GM12873 (cell line): ENCODE measurements at regions not wholly inside any gene's neighbourhood (a gene's known extent, or its start where the extent isn't known, plus 50 kb on each side); places are given as distances from the start of the nearest gene placed in this dataset.

Experiments used
- TF ChIP-seq, protein P1 (sequence below): IDR thresholded peaks from 2 replicates; pipeline ENCODE4 v1.5.1; 2012; ENCODE audit warnings: low read depth, mild to moderate bottlenecking, moderate library complexity, low read length, control low read depth; ENCODE audit not compliant: insufficient read depth; ENCODE audit errors: missing control alignments

DNA sequence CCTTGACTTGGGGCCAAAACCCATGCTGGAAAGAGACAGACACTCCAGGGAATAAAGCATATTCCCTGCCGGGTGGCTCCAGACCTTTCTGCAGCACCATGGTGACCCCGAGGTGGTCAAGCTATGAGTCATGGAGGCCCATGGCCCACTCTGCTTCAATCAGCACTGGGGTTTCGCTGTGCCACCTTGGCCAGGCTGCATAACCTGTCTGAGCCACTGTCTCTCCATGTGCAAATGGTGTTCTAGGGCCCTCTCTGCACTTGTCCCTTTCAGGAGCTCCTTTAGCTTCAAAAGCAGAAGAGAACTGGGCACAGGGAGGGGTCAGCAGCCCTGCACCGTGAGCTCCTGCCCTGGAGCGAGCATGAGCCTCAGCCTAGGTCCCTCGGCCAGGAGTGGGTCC is 410.1 kb downstream of the SHANK2 start:
- TF ChIP-seq, protein P1, sequence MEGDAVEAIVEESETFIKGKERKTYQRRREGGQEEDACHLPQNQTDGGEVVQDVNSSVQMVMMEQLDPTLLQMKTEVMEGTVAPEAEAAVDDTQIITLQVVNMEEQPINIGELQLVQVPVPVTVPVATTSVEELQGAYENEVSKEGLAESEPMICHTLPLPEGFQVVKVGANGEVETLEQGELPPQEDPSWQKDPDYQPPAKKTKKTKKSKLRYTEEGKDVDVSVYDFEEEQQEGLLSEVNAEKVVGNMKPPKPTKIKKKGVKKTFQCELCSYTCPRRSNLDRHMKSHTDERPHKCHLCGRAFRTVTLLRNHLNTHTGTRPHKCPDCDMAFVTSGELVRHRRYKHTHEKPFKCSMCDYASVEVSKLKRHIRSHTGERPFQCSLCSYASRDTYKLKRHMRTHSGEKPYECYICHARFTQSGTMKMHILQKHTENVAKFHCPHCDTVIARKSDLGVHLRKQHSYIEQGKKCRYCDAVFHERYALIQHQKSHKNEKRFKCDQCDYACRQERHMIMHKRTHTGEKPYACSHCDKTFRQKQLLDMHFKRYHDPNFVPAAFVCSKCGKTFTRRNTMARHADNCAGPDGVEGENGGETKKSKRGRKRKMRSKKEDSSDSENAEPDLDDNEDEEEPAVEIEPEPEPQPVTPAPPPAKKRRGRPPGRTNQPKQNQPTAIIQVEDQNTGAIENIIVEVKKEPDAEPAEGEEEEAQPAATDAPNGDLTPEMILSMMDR, result no peak

DNA sequence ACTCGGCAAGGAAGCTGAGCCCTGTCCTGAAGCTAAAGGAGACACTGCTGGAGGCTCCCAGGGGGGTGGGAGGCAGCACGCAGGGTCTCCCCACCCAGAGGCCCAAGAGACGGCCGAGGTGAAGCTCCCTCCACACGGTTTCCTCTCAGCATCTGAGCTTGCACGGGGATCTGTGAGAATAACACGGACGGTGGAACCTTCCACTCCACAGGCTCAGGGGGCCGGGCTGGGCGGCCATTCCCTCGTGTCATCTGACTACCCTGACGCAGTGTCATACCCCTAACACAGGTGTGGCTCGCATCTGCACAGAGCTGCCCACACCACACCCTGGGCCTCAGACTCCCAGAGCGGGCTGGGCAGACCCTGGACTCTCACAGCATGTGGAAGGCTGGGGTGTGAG is 409.7 kb downstream of the SHANK2 start:
- TF ChIP-seq, protein P1, result no peak

DNA sequence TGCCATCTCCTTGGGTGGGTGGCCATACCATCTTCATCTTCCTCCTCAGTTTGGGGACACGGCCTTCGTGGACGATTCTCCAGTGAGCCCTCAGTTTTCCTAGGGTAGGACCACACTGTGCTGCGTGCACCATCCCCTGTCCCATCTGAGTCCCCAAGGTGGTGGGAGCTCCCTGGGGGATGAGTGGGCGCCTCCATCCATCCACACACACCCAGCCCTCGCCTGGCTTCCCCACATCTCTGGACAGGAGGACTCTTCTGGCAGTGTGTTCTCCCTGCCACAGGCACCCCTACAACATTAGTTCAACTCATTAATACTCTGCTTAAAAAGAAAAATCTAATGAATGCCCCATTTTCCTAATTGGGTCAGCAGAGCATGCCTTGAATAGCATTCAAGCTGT is 408.5 kb downstream of the SHANK2 start:
- TF ChIP-seq, protein P1, result no peak

DNA sequence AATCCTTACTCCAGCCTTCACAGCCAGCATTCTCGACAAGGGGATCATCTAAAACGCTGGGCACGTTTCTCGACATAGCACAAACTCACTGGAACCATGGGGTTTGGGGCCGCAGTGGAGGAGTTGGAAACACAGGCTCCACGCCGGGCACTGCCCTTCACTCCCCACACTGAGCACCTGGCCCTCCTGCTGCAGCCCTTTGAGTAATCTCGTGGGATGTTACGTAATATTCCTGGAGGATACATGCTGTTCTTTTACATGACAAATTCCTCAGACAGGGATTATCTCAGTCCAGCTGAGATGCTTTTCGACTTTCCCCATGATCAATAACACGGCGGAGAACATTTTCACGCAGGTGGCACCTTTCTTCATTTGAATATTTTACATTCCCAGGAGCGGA is 408.0 kb downstream of the SHANK2 start:
- TF ChIP-seq, protein P1, result no peak

DNA sequence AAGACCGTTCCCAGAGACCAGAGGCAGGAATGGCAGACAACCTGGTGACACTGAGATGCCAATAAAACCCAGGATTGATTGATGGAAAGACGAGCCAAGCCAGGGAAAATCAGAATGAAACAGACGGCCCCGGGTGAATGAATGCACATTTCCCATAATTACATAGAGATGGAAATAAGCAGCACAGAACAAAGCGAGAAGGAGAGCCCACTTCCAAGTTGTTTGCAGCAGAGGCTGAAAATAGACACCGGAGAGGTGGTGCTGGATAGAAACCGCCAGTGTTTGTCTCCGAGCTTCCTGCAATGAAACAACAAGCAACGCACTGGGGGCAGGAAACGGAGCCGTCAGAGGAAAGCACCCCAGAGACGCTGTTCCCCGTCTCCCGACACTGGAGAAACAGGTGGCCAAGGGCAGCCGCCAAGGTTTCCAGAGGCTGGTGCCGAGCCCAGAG is 406.8 kb downstream of the SHANK2 start:
- TF ChIP-seq, protein P1, result no peak

DNA sequence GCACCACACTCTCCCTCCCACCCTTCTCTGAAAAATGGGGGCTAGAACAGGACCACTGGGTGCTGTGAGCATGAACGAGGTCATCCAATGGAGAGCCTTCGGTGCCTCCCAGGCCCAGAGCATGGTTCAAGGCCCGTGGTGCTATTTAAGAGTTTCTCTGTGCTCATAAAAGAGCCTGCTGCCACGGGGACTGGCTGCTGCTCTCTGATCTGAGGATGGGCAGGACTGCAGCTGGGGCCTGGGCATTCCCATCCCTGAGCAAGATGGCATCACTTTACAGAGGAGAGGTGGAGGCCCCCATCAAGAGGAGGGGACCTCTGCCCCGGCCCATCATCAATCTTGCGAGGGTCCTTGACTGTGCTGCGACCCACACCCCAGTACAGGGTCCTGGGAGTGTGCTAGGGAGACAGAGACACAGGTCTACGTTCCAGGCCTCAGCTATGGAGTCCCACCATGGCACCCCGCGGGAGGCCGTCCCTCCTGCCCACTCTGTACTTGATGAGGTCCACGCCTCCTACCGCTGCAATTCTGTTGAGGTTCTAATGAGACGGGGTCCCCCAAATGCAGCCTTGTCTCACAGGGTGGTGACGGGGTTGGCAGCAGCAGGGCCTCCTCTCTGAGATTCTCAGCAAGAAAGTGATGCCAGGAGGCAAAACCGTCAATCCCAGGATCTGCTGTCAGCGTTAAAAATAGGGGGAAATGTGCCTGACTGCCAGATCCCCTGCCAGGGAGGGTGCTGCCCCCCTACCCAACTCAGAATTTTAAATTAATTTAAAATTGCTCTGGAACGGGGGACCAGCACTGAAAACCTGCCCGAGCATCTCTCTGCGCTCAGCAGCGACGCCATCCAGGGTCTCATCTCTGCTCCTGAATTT is 405.4 kb downstream of the SHANK2 start:
- TF ChIP-seq, protein P1, result no peak

DNA sequence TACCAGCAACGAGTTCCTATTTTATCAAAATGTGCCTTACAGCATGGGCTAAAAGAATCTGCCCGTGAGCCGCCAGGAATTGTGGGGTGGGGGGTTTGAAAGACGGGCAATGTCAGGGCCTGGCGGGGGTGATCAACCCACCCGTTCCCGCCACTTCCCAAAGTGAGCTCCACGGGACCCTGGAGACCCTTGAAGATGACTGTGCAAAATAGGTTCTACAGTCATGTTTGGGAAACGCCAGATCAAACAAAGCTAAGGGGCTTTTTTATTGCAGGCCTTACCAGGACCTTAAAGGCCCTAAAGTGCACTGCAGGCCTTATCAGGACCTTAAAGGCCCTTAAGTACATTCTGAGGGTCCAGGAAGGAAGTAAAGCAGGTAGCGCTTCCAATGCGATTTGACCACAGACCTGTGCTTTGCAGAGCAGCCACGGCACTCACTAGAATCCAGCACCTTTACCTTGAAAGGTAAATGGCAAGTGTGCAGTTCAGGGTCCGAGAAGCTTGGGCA is 404.1 kb downstream of the SHANK2 start:
- TF ChIP-seq, protein P1, result no peak
